ENCODE measurements at regions not wholly inside any gene's neighbourhood (a gene's known extent, or its start where the extent isn't known, plus 50 kb on each side); places are given as distances from the start of the nearest gene placed in this dataset.

DNA sequence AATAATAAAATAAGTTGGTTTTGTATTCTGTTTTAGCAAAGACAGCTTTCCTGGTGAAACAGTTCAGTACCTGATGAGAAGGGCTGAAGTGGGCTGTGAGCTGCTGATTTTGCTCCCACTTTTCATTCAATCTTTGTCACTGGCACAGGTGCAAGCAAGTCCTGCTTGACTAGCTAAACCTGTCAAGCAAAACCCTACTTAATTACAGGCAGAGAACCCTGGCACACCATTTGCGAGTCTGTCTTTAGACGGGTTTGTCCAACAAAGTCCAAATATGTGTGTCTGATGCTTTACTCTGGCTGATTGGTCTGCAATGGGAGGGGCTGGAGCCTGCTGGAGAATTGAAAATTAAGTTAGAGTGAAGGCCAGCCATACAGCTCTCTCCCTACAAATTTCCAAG, 267.2 kb downstream of the EPHA4 start:
- TF ChIP-seq, protein P1, sequence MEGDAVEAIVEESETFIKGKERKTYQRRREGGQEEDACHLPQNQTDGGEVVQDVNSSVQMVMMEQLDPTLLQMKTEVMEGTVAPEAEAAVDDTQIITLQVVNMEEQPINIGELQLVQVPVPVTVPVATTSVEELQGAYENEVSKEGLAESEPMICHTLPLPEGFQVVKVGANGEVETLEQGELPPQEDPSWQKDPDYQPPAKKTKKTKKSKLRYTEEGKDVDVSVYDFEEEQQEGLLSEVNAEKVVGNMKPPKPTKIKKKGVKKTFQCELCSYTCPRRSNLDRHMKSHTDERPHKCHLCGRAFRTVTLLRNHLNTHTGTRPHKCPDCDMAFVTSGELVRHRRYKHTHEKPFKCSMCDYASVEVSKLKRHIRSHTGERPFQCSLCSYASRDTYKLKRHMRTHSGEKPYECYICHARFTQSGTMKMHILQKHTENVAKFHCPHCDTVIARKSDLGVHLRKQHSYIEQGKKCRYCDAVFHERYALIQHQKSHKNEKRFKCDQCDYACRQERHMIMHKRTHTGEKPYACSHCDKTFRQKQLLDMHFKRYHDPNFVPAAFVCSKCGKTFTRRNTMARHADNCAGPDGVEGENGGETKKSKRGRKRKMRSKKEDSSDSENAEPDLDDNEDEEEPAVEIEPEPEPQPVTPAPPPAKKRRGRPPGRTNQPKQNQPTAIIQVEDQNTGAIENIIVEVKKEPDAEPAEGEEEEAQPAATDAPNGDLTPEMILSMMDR (IDR thresholded peaks at IDR 0.05 in 8 of 11, conservative IDR thresholded peaks at IDR 0.05 in 3 of 11), result no peak
- TF ChIP-seq POLR2AphosphoS5 (IDR thresholded peaks at IDR 0.05), result no peak
